GM18507 (cell line): ENCODE measurements at regions not wholly inside any gene's neighbourhood (a gene's known extent, or its start where the extent isn't known, plus 50 kb on each side); places are given as distances from the start of the nearest gene placed in this dataset.

Source experiments
- DNase-seq: peaks from one replicate; pipeline ENCODE4 v3.0.0; 2011; ENCODE audit warnings: low read depth; ENCODE audit not compliant: insufficient read length; ENCODE audit errors: extremely low spot score
- FAIRE-seq: peaks from 2 replicates; lab custom pipeline; 2011; peaks lifted over from hg19 to GRCh38; lab: Jason Lieb, UNC

DNA sequence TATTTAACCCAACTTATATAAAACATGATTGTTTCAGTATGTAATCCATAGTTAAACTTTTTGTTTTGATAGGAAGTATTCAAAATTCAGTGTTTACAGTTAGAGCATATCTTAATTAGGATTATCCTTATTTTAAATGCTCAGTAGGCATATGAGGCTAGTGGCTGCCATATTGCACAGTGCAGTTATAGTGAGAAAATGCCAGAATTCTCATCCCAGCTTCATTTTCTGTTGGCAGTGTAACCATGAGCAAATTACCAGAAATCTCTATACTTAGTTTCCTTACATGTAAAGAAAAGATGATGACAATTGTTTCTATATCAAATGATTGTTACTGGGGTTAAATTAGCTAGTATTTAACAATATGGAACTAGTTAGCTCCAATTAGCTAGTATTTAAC is 265.8 kb downstream of the ARAP2 start:
- DNase-seq, result no peak

GRCh38 chr4:35982318-35982717 is 262.0 kb downstream of the ARAP2 start:
- FAIRE-seq (no peak), DNase-seq (no peak)

More for the DNA sequence above, 265.8 kb downstream of the ARAP2 start:
- no peak for FAIRE-seq

DNA sequence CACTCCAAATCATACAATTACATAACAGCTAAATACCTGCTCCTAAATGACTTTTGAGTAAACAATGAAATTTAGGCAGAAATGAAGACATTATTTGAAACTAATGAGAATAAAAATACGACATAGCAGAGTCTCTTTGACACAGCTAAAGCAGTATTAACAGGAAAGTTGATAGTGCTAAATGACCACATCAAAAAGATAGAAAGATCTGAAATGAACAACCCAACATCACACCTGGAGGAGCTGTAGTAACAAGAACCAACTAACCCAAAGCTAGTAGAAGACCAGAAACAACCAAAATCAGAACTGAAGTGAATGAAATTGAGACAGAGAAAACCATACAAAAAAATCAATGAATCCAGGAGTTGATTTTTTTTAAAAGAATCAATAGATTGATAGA is 257.8 kb downstream of the ARAP2 start:
- no peak for FAIRE-seq
- no peak for DNase-seq

DNA sequence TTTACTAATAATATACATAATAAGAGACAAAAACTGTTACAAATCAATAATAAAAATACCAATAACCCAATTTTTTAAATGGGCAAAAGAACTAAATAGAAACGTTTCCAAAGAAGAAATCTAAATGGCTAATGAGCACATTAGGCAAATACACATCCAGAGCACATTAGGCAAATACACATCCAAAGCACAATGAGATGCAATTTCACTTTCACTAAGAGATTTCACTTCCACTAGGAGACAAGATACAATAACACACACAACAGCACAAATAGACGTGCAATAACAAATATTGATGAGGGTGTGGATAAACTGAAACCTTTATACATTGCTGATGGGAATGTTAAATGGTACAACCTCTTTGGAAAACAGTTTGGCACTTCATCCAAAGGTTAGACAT is 250.7 kb downstream of the ARAP2 start:
- FAIRE-seq, result peak; percentile 15
- no peak for DNase-seq

DNA sequence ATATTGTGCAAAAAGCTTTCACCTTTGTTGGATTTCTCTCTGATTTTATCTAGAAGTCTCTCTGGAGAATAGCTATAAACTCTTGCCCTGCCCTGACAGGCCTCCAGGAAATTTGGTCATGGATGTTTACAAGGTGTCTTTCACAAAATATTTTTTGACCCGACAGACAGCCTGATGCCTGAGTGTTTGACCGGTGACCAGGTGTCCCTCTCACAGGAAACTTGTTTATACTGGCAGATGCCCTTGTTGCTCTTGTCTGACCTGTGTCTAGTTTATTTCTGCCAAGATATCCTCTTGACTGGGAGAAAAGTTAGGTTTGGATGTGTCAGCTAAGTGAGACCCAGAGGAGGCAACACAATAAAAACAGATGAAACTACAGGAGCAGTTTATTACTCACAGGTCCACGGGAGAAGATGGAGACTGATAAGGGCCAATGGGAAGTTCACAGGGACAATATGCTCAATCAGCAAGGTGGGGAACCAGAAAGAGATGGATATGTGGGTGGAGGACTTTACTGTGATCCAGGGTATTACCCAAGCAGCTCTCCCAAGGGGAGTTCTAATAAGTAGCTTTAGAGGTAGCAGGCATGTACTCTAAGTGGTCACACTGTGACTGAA is 243.3 kb downstream of the ARAP2 start:
- DNase-seq, result no peak
- no peak for FAIRE-seq

GRCh38 chr4:36003051-36003450 is 241.3 kb downstream of the ARAP2 start:
- FAIRE-seq (no peak), DNase-seq (no peak)

GRCh38 chr4:36004204-36004851 is 240.0 kb downstream of the ARAP2 start:
- FAIRE-seq (no peak), DNase-seq (no peak)

DNA sequence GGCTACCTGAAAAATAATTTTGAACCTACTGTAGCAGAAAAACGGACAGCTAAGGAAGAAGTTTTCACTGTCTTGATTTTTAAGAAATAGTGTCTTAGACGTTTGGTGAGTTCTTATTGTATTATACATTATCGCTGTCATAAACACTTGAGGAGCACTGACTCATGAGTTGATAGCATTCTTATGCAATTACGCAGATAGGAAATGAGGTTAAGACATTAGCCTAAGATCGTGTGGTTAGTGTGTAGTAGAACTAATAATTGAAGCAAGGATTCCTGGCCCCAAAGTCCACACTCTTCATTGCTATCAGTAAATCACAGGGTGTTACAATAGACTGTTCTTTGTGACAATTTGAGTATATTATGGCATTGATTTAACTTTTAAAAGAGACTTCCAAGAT is 238.1 kb downstream of the ARAP2 start:
- DNase-seq, result no peak
- no peak for FAIRE-seq

DNA sequence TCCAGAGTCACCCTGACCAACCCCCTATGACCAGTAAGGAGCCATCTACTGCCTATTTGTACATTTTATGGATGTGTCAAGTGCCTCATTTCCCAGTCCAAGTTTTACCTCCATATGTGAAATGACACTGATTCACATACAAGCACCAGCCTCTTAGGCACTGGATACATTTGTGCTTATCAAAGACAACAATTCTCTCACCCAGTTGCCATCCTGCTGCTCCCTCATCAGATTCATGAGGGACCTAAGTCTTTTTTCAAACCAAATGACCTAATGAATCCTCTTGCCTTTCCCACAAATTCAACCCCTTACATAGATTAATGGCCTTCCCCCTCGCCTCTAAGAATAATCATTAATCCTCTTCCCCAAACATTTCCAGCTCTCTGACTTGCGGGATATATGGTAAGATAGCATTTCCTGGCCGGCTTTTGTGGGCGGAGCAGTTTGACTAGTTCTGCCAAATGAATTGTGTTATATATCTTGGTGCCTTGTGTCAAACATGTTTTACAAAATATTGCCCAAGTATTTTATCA is 233.9 kb downstream of the ARAP2 start:
- DNase-seq, result no peak
- no peak for FAIRE-seq

DNA sequence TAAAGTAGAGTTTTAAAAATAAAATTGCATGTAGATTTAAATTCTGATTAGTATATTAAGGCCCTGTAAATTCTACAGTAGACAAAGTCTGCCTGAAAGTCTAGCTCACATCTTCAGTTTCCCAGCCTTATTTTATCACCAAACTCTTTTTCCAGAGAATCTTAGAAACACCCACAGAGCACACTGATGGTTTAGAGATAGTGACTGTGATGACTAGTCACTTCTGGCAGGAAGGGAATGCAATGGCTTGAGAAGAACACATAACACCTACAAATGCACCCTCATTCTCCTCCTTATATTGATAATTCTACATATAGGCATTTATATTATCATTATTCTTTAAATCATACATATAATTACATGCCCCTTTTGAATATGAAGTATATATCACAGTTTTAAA is 232.9 kb downstream of the ARAP2 start:
- no peak for FAIRE-seq
- no peak for DNase-seq

DNA sequence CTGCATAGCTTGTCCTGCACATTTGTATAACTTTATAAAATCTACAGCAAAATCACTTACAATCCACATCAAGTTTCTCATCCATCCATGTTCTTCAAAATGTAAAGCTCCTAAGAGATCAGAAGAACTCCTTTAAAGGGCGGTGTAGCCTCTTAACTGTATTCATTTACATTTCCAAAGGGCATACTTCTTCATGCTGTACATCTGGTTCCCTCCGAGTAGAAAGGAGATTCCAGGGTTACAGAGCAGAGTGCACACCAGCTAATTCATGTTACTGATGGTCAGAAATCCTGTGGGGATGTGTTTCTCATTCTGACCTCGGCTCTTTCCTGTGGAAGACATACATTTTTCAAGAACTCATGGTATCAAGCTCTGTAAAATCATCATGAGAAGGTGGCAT is 231.8 kb downstream of the ARAP2 start:
- no peak for FAIRE-seq
- no peak for DNase-seq

DNA sequence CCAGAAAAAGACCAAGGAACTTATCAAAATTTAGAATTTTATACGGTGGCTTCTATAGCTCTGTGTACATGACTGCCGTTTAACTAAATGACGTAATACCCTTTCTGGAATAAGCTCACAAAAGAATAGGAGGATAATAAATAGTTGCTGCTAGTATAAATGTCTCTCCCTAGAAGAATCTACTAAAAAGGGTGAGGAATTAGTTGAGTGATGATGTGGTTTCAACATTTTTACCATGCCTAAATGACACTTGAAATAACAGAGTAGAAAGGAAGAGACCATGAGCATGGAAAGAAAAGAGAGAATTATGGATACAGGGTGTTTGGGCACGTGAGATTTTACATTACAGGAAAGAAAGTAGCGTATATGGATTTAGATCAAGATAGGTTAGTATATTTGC is 231.1 kb downstream of the ARAP2 start:
- no peak for FAIRE-seq
- DNase-seq, result no peak
